ENCODE measurements at regions not wholly inside any gene's neighbourhood (a gene's known extent, or its start where the extent isn't known, plus 50 kb on each side); places are given as distances from the start of the nearest gene placed in this dataset.

DNA sequence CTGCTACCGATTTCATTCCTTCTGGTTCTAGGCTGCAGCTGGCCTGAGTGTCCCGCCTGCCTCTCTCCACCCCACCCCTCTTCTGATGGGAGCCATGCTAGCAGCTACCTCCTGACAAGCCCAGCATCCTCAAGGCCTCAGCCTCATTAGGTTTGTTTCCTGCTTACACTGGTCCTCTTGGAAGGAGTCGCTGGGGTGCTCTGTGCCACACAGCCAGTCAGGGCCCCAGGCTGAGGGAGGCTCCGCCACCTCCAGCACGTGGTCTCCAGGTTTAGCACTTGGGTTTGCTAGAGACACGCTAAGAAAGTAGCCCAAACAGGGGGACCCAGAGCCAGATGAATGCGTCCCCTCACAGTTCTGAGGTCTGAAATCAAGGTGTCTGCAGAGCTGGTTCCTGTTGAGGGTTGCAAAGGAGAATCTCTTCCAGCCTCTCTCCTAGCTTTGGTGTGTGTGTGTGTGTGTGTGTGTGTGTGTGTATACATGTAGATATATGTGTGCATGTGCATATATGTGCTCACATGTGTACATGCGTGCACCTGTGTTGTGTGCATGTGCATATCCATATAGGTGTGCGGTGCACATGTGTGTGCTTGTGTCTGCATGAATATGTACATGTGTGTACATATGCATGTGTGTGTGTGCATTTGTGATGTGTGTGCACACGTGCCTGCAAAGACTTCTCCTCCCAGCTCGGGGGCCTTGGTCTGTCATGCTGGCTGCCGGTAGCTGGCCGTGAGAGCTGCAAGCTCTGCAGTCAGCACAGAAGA is 301.1 kb upstream of the AJAP1 start:
- no peak for DNase-seq (ENCODE audit: low read depth in 2 of 3, low spot score in 1 of 3)

DNA sequence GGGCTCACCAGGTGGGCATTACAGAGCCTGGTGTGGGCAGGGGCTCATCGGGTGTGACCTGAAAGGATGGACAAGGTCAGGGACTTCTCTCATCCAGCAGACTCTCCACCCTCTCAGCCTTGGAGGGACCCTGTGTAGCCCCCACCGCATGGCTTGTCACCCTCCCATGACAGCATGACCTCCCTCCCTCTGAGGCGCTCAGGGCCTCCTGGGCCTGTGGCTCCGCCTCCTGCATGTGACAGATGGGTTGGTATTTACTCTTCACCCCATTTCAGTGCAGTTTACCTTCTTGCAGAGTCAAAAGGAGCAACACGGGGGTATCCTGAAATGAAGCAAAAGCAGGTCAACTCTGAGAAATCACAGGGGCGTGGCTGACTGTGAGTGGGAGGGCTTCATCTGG is 298.6 kb upstream of the AJAP1 start:
- DNase-seq (ENCODE audit: low read depth in 2 of 3, low spot score in 1 of 3): no peak

DNA sequence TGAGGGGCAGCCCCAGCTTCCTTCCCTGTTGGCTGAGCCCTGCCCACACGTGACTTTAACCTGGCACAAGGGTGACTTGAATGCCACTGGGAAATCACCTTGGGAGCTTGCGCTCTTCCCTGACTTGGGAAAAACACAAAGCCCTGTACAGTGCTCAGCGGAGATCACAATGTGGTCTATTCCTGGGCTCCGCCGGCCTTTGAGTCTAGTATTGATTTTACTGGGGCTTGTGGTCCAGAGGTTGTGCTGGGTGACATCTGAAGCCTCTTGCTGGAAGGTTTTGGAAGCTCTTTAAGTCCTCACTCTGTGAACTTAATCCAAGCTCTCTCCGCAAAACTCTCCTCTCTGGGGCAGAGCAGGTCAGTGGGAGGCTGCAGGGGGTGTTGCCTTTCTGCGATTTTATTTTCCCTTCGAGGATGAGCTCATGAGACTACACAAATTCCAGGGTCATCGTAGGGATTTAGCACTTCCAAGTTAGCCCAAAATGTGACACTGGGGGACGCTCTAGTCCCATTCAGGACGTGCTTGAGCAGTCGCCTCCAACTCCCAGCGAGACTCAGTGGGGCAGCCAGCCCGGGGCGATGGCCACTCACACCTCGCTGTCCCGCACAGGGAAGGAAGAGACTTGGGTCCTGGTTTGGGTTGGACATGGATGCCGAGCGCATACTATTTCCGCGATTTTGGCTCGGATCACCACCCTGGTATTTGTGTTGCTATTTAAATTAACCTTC is 291.9 kb upstream of the AJAP1 start:
- no peak for DNase-seq (ENCODE audit: low read depth in 2 of 3, low spot score in 1 of 3)

DNA sequence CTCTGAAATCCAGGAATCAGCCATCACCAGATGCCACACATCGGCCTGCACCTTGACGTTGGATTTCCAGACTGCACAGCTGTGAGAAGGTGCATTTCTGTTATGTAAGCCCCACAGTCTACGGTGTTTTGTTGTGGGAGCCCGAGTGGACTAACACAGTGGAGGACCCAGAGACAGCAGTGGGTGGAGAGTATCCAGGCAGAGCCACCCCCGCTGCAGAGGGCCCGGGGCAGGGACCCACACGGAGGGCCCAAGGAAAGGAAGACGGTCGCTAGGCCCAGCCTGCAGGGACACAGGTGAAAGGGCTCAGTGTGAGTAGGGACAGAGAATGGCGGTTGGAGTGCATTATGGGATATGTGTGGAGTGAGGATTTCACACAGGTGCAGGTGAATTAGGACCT is 288.3 kb upstream of the AJAP1 start:
- DNase-seq (ENCODE audit: low read depth in 2 of 3, low spot score in 1 of 3): no peak

DNA sequence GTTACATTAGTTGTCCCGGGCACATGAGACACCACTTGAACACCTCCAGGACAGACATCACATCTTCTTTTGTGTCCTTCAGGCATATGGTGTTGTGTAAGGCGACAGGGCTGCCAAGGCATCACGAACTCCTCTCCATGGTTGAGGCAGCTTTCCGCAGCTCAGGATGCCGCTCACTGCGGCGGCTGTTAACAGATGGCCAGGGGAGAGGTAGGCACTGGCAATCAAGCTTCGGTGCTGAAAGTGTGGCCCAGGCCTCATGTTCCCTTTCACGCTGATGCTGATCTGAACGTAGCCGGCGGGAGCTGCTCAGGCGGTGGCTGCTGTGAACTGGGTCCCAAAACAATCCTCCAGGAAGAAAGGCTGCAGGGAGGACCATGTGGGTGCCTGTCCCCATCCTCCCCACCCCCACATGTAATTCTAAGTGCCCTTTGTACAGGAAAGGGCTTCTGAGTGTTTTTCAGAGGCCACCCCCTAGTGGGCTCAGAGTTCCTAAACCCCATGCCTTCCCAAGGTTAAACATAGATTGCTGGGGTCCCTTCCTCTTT is 287.1 kb upstream of the AJAP1 start:
- DNase-seq (ENCODE audit: low read depth in 2 of 3, low spot score in 1 of 3): no peak

DNA sequence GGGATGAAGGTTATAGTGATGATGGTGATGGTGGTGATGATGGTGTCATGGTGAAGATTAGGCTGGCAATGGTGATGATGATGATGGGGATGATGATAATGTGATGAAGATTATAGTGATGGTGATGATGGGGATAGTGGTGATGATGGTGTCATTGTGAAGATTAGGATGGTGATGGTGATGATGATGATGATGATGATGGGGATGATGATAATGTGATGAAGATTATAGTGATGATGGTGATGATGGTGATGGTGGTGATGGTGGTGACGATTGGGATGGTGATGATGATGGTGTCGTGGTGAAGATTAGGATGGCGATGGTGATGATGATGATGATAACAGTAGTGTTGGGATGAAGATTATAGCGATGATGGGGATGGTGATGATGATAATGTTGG is 285.1 kb upstream of the AJAP1 start:
- no peak for DNase-seq (ENCODE audit: low read depth in 2 of 3, low spot score in 1 of 3)

DNA sequence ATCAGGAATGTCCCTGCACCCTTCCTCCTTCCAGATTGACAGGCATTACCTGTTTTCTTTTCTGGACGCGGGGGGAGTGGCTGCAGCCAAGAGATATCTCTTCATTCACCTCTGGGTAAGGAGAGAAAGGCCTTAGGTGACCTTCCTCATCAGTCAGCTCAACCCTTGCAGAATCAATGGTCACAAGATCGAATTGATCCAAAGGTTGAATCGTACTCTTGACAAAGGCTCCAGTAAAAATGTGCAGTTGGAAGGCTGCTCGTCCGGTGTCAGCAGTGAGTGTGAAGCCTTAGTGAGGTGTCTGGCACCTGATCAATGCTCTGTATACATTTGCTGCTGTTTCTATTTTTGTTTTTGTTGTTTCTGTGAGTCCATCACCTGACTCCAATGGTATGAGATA is 282.6 kb upstream of the AJAP1 start:
- DNase-seq (ENCODE audit: low read depth in 2 of 3, low spot score in 1 of 3): no peak

DNA sequence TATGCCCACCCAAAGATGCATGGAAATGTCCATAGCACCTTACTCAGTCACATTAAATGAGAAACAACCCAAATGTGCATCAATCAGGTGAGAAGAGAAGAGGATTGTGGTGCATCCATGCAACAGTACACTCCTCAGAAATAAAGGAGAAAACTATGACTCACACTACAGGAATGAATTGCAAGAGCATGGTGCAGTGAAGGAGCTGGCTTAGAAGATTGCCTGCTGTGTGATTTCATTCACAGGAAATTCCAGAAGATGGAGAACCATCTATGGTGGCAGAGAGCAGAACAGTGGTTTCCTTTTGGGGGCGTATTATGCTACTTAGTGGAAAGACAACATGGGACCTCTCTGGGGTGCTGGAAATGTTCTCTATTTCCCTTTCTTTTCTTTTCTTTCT is 278.6 kb upstream of the AJAP1 start:
- no peak for DNase-seq (ENCODE audit: low read depth in 2 of 3, low spot score in 1 of 3)

DNA sequence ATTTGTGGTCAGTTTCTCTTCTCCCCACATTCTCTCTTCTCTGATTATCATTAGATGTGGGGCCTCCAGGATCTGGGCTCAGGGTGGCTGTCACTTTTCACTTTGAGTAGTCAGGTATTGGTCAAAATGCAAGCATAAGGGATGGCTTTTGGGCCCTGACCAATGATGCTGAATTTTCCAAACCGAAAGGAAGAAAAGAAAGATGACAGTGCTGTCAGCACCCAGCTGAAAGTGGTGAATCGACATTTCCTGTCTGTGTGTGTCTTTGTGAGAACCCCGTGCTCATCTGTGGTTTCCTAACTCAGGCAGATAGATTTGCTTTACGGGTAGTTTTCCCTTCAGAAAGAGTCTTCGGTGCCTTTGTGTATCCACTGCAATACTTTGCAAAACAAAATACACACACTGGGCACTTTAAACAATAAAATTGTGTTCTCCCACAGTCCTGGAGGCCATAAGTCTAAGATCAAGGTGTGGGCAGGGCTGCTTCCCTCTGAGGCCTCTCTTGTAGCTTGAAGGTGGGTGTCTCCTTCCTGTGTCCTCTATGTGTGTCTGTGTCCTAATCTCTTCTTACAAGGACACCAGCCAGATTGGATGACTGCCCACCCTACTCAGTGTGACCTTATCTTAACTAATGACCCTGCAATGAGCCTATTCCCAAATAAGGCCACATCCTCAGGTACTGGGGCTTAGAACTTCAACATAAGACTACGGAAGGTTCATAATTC is 274.8 kb upstream of the AJAP1 start:
- no peak for DNase-seq (ENCODE audit: low read depth in 2 of 3, low spot score in 1 of 3)

DNA sequence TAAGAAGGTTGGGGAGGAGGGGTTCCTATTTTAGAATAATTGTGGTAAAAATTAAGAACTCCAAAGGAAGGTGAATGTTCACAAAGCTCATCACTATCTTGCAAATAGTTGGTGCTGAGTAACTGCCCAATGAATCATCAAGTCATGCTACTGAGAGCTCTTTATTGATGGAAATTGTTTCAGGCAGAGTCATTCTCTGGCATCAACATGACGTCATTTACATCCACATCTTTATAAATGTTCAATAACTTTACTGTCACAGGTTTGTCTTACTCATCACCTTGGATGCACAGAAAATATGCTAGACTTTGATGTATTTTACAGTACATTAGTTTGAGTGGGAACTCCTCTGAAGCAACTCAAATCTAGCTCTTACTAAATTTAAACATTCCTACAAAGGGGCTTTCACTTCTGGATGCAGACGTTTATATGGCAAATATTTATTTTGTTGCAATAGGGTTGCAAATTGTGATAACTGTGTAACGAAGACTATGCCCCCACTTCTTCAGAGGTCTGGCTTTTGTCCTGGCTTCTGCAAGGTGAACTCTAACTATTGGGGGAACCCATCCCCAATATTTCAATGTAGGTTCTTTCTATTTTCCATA is 273.7 kb upstream of the AJAP1 start:
- DNase-seq (ENCODE audit: low read depth in 2 of 3, low spot score in 1 of 3): no peak

DNA sequence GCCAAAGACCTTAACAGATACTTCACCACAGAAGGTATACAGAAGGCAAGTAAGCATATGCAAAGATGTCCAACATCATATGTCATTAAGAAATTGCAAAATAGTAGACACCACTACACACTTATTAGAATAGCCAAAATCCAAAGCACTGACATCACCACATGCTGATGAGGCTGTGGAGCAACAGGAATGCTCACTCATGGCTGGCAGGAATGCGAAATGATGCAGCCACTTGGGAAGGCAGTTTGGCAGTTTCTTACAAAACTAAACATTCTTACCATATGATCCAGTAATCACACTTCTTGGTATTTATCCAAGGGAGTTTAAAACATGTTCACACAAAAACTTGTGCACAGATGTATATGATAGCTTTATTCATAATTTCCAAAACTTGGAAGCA is 261.2 kb upstream of the AJAP1 start:
- DNase-seq (ENCODE audit: low read depth in 2 of 3, low spot score in 1 of 3): no peak

DNA sequence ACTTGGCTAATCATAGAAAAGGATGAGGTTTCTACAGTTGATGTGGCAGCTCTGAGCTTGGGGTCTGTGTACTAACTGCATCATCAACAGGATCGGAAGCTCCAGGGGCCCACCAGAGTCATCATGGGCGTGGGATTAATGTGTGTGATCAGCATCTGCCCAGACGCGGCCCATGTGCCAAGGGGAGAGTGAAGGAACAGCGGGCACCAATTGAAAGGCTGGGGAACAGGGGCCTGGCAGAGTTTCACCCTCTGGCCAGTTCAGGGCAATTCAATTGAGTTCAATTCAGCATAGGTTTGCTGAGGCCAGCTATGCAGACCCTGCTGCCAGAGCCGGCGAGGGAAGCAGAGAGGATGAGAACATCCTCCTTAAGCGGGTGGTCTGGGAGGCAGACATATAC is 260.0 kb upstream of the AJAP1 start:
- DNase-seq (ENCODE audit: low read depth in 2 of 3, low spot score in 1 of 3): no peak

DNA sequence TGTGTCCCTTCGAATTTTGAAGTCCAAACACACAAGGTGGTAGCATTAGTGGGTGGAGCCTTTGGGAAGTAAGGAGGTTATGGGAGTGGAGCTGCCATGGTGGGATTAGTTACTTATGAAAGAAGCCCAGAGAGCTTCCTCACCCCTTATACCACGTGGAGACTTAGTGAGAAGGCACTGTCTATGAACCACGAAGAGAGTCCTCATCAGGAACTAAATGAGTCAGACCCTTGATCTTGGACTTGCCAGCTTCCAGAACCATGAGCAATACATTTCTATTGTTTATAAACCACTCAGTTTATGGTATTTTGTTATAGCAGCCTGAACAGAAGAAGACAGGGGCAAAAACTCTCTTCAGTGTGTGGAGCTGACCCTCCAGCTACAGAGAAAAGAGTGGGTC is 259.3 kb upstream of the AJAP1 start:
- no peak for DNase-seq (ENCODE audit: low read depth in 2 of 3, low spot score in 1 of 3)

DNA sequence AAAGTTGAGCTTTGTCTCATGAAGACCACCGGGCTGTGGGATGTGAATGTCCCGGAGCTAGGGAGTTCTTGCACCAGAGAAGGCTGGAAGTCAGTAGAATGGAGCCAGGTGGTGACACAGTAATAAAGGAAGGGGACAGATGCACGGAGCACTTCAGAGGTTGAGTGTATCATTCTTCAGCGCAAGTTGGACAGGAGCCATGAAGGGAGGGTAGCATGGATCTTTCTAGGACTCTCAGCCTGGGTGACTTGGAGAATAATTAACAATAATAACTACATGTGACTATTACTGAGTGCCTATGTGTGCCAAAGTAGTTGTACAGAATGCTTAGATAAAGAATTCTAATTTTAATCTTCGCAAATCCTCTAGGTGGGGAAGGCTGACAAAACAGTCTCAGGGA is 258.7 kb upstream of the AJAP1 start:
- no peak for DNase-seq (ENCODE audit: low read depth in 2 of 3, low spot score in 1 of 3)

DNA sequence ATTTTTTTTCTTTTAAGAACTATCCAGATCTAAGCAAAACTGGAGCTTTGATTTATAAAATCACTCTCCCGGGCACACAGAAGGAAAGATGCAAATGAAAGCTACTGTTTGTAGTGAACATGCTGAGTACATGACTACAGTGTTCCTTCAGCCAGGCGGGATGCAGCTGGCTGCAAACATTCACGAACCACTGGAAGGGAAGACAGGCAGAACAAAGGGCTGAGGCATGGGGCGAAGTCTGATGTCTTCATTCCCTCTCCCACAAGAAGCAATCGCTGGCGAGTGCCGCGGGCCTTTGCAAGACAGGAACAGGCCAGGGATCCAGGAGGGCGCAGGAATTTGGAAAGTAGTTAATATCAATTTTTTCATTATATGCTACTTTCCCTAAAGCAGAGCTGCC is 257.9 kb upstream of the AJAP1 start:
- DNase-seq (ENCODE audit: low read depth in 2 of 3, low spot score in 1 of 3): no peak

DNA sequence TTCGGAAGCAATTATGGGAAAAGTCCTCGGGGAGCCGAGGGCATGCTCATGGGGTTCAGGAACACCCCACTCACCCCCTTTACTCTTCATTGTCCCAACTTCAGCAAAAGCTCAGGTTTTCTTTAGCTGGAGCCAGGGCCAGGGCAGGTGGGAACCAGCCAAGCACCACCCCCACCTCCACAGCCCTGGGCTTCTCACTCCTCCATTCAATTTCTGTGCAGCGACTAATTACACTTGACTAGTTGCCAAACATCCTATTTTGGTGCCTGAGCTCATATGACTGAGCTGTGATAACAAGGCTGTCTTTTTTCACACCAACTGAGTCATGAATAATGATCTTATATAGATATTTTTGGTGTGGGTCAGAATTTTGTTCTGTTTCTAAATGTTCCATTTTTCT is 257.2 kb upstream of the AJAP1 start:
- DNase-seq (ENCODE audit: low read depth in 2 of 3, low spot score in 1 of 3): no peak

DNA sequence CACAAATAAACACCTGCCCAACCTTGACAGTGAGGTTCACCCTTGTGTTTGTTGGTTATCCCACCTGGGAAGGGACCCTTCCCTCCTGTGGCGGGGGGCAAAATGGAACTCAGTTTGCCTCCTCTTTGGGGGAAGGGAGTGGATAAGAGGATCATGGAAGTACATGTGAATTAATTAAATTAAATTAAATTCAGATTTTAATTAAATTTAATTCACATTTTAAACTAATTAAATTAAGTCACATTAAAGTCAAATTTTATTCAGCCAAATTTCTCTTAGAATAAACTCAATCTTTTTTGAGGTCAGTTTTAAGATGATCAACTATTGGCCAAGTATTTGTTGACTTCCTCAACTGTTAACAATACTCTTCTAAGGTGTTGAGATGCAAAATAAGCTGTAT is 252.4 kb upstream of the AJAP1 start:
- DNase-seq (ENCODE audit: low read depth in 2 of 3, low spot score in 1 of 3): no peak

DNA sequence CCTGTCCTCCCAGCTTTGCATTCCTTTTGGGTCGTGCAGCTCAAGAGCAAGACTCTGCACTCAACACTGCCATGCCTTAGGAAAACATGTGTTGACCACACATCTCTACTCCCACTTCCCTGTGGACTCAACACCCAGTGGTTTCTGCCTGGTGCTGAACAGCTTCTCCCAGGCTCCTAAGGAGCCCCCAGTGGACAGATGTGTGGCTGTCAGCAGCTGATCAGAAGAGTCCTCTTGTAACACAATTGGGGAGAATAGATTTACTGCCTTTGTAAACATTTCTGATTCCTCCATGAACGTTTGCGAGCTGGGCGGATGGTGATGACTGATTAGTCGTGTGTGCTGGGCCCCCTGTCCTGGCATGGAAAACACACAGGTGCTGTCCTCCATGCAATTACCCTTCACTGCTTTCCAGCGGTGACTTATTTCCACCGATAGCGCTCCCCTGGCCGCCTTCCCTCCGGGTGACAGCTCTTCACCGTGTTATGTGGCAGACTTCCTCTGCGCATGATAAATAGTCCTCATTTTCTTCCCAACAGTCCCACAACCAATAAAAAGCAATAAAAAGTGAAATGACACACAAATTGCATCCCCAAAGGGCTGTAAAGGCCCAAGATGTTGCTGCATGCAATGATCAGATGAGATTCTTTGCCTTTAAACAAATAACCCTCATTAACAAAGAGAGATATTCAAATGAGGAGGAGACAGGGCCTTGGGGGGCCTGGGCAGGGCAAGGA is 249.4 kb upstream of the AJAP1 start:
- no peak for DNase-seq (ENCODE audit: low read depth in 2 of 3, low spot score in 1 of 3)

DNA sequence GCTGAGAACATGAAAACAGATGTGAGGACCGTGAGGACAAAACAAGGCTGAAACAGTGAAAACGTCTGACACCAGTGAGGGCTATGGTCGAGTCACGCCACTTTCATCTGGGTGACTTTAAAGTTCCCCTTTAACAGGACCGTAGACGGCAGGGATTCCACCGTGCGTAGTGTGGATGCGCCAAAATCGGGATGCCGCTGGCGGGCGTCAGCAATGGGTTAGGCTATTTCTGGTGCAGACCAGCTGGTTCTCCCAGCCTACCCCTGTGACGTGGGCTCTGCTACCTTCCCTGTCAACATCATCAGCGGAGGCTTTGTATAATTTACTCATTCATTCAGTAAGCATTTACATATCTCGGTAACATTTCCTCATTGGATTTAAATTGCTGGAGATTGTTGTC is 246.6 kb upstream of the AJAP1 start:
- no peak for DNase-seq (ENCODE audit: low read depth in 2 of 3, low spot score in 1 of 3)

DNA sequence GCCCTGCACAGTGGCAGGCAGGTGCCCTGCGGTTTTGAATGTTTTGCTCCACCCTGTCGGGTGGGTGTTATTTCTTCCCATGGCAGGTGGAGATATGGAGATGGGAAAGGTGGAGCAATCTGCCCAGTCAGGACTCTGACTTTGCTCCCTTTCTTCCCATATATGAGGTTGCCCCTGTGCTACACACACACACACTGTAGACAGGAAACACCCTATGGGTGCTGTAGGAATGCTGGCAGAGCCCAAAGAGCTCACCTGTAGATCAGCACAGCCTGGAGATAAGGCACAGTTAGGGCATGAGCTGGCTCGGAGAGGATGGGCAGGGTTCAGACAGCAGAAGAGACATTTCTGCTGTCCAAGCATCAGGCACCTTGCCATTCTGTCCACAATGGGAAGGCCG is 246.0 kb upstream of the AJAP1 start:
- no peak for DNase-seq (ENCODE audit: low read depth in 2 of 3, low spot score in 1 of 3)

DNA sequence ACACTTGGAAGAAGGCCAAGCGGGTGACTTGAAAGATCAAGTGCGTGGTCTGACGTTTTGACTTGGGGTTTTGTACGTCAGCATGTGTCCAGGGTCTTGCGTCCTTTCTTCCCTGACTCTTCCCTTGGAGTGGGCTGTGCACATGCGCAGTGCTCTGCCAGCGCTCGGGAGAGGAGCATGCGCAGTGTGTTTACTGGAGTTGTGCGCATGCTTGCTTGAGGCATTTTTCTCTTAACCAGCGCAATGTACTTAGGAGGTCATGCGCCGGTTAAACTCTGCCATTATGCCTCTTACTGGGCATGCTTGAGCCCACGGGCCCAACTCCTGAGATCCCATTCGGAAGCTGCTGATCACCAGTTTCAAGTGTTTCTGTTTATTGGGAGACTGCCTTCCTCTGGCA is 242.5 kb upstream of the AJAP1 start:
- no peak for DNase-seq (ENCODE audit: low read depth in 2 of 3, low spot score in 1 of 3)

Measured in stimulated activated CD4-positive, alpha-beta T cell treated with anti-CD3 and anti-CD28 coated beads, Interleukin-12 subunit alpha, Interleukin-12 subunit beta, amount 100 ng/mL, for 48 hours (primary cell).